Mesenchymal stem cell (in vitro differentiated cells and primary cell): ENCODE measurements at regions not wholly inside any gene's neighbourhood (a gene's known extent, or its start where the extent isn't known, plus 50 kb on each side); places are given as distances from the start of the nearest gene placed in this dataset.

Experiments used
- DNase-seq: peaks from one replicate; pipeline ENCODE4 v3.0.0-alpha.2; 2013
- H2AFZ ChIP-seq: one replicate; pipeline ENCODE4 v1.6.1; 2013; ENCODE audit warnings: low read depth, mild to moderate bottlenecking, control low read depth, inconsistent platforms, low read length, moderate library complexity
- H2AK5ac ChIP-seq: 2 replicates; pipeline ENCODE4 v1.6.1; 2013; ENCODE audit warnings: low read length, moderate library complexity, mild to moderate bottlenecking, inconsistent platforms; ENCODE audit not compliant: severe bottlenecking
- H2BK120ac ChIP-seq: one replicate; pipeline ENCODE4 v1.6.1; 2013; ENCODE audit warnings: low read depth, mild to moderate bottlenecking, inconsistent platforms, low read length, moderate library complexity
- H2BK12ac ChIP-seq, 2 experiments: one replicate each; pipeline ENCODE4 v1.6.1; 2013; ENCODE audit warnings: inconsistent platforms in 2 of 2, low read length in 2 of 2, mild to moderate bottlenecking in 2 of 2, moderate library complexity in 2 of 2, control low read depth in 1 of 2
- H2BK15ac ChIP-seq: one replicate; pipeline ENCODE4 v1.6.1; 2013; ENCODE audit warnings: mild to moderate bottlenecking, low read depth, inconsistent platforms; ENCODE audit not compliant: poor library complexity, severe bottlenecking
- H2BK5ac ChIP-seq: 2 replicates; pipeline ENCODE4 v1.6.1; 2013; ENCODE audit warnings: low read depth, mild to moderate bottlenecking, low read length, control low read depth, inconsistent platforms; ENCODE audit not compliant: poor library complexity, severe bottlenecking
- H3K14ac ChIP-seq, 2 experiments: one replicate each; pipeline ENCODE4 v1.6.1; 2013; ENCODE audit warnings: inconsistent platforms in 2 of 2, low read length in 2 of 2, control low read depth in 1 of 2, mild to moderate bottlenecking in 1 of 2, moderate library complexity in 1 of 2
- H3K18ac ChIP-seq, 2 experiments: one replicate each; pipeline ENCODE4 v1.6.1; 2013; ENCODE audit warnings: inconsistent platforms in 2 of 2, low read length in 2 of 2, control low read depth in 1 of 2, low read depth in 1 of 2, mild to moderate bottlenecking in 1 of 2
- H3K23ac ChIP-seq, 2 experiments: one replicate each; pipeline ENCODE4 v1.6.1; 2013; ENCODE audit warnings: inconsistent platforms in 2 of 2, low read length in 2 of 2, mild to moderate bottlenecking in 2 of 2, moderate library complexity in 2 of 2, control low read depth in 1 of 2
- H3K27ac ChIP-seq: 2 replicates; pipeline ENCODE4 v1.5.1; 2013; ENCODE audit warnings: mild to moderate bottlenecking, moderate library complexity, low read length, control low read depth, inconsistent platforms; ENCODE audit not compliant: poor library complexity, severe bottlenecking
- H3K27me3 ChIP-seq, 2 experiments: 2 replicates each; pipeline versions ENCODE4 v1.6.1 to v1.7.0; 2013; ENCODE audit warnings: low read length in 2 of 2, mild to moderate bottlenecking in 2 of 2, moderate library complexity in 2 of 2, control low read depth in 1 of 2, inconsistent platforms in 1 of 2; ENCODE audit not compliant: control insufficient read depth in 1 of 2, insufficient read depth in 1 of 2
- H3K36me3 ChIP-seq, 2 experiments: 2 replicates each; pipeline versions ENCODE4 v1.6.1 to v1.7.0; 2013; ENCODE audit warnings: low read length in 2 of 2, control low read depth in 1 of 2, inconsistent platforms in 1 of 2, low read depth in 1 of 2, mild to moderate bottlenecking in 1 of 2; ENCODE audit not compliant: insufficient read depth in 2 of 2, control insufficient read depth in 1 of 2
- H3K4ac ChIP-seq, 2 experiments: one replicate each; pipeline ENCODE4 v1.6.1; 2013; ENCODE audit warnings: inconsistent platforms in 2 of 2, low read length in 2 of 2, mild to moderate bottlenecking in 2 of 2, moderate library complexity in 2 of 2, control low read depth in 1 of 2, low read depth in 1 of 2
- H3K4me1 ChIP-seq: 2 replicates; pipeline ENCODE4 v1.6.1; 2013; ENCODE audit warnings: low read depth, low read length, control low read depth; ENCODE audit not compliant: control insufficient read depth, insufficient read depth
- H3K4me2 ChIP-seq: 2 replicates; pipeline ENCODE4 v1.6.1; 2013; ENCODE audit warnings: low read length, mild to moderate bottlenecking, inconsistent platforms; ENCODE audit not compliant: poor library complexity, severe bottlenecking
- H3K4me3 ChIP-seq, 2 experiments: 2 replicates each; pipeline versions ENCODE4 v1.5.1 to v1.7.0; 2013; ENCODE audit warnings: low read length in 2 of 2, mild to moderate bottlenecking in 2 of 2, control low read depth in 1 of 2, low read depth in 1 of 2; ENCODE audit not compliant: insufficient read depth in 1 of 2
- H3K79me1 ChIP-seq: replicated peaks from 2 replicates; pipeline ENCODE4 v1.6.1; 2013; ENCODE audit warnings: mild to moderate bottlenecking, control low read depth, low read length, inconsistent platforms; ENCODE audit not compliant: poor library complexity, severe bottlenecking
- H3K9ac ChIP-seq: 2 replicates; pipeline ENCODE4 v1.7.0; 2013; ENCODE audit warnings: mild to moderate bottlenecking, low read length, moderate library complexity
- H3K9me3 ChIP-seq: 2 replicates; pipeline ENCODE4 v1.7.0; 2013; ENCODE audit warnings: mild to moderate bottlenecking, low read length; ENCODE audit not compliant: control insufficient read depth
- H4K8ac ChIP-seq: one replicate; pipeline ENCODE4 v1.6.1; 2013; ENCODE audit warnings: inconsistent platforms, mild to moderate bottlenecking, low read length, moderate library complexity
- H4K91ac ChIP-seq: one replicate; pipeline ENCODE4 v1.6.1; 2013; ENCODE audit warnings: mild to moderate bottlenecking, low read length, inconsistent platforms
- WGBS: methylation state at CpG from one replicate; pipeline ENCODE4 v1.1.7; 2013; ENCODE audit warnings: mixed read lengths; 5-methylcytosine and 5-hydroxymethylcytosine counted together

DNA sequence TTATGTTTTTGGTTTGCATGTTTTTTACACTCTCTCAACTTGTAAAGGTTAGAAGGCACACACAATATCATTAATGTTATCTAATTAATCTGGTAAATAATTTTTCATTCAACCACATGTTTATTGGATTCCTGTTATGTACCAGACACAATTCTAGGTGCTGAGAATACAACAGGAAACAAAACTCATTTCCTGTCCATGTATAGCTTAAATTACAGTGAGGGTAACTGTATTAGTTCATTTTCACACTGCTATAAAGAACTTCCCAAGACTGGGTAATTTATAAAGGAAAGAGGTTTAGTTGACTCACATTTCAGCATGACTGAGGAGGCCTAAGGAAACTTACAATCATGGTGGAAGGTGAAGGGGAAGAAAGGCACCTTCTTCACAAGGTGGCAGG is 270.5 kb downstream of the TRIB2 start:
- Histone ChIP-seq H3K9ac (no peak overlapping the region), H3K79me1 (no peaks in the 10 kb centered on the region), H3K27me3 (no peaks in the 10 kb centered on the region), H3K9me3 (no peaks in the 10 kb centered on the region), H3K36me3 (no peaks in the 10 kb centered on the region), H2BK5ac (no peak overlapping the region), H3K4me1 (no peaks in the 10 kb centered on the region), H2BK120ac (no peak overlapping the region), H3K14ac (no peak overlapping the region), H2BK15ac (no peak overlapping the region), H2AK5ac (no peak overlapping the region), H2AFZ (no peak overlapping the region), H2BK12ac (no peak overlapping the region), H3K23ac (no peak overlapping the region), H3K4ac (no peak overlapping the region), H4K91ac (no peak overlapping the region), H3K4me3 (no peak overlapping the region), H3K18ac (no peak overlapping the region), H3K4me2 (no peak overlapping the region), H4K8ac (no peak overlapping the region), H3K27ac (no peak overlapping the region)
- DNase-seq: no peak

DNA sequence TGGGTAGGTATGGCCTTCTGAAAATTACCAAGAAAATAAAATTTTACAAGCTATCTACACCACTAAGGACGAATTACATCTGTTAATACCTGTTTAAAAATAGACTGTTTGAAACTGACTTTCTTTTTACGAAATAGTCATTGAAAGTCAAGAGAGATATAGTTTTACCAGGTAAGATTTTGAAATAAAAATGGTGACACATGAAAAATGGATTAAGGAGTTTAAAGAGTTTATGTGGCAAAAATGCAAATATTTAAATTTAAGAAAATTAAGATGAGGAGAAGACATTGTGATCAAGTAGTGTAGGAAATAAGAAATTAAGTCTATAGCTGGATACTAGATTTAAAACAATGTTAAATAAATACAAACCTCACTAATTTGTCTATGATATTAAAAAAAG is 271.5 kb downstream of the TRIB2 start:
- Histone ChIP-seq H3K18ac (no peak overlapping the region), H3K4me3 (no peak overlapping the region), H3K4me1 (no peaks in the 10 kb centered on the region), H3K9me3 (no peaks in the 10 kb centered on the region), H3K4ac (no peak overlapping the region), H2BK15ac (no peak overlapping the region), H2BK5ac (no peak overlapping the region), H2AFZ (no peak overlapping the region), H3K27me3 (no peaks in the 10 kb centered on the region), H2AK5ac (no peak overlapping the region), H3K36me3 (no peaks in the 10 kb centered on the region), H4K91ac (no peak overlapping the region), H3K14ac (no peak overlapping the region), H3K27ac (no peak overlapping the region), H3K9ac (no peak overlapping the region), H3K4me2 (no peak overlapping the region), H2BK12ac (no peak overlapping the region), H3K23ac (no peak overlapping the region), H3K79me1 (no peaks in the 10 kb centered on the region), H4K8ac (no peak overlapping the region), H2BK120ac (no peak overlapping the region)
- no peak for DNase-seq
- 94% methylated on average over 1 of the region's 2 CpGs for WGBS

DNA sequence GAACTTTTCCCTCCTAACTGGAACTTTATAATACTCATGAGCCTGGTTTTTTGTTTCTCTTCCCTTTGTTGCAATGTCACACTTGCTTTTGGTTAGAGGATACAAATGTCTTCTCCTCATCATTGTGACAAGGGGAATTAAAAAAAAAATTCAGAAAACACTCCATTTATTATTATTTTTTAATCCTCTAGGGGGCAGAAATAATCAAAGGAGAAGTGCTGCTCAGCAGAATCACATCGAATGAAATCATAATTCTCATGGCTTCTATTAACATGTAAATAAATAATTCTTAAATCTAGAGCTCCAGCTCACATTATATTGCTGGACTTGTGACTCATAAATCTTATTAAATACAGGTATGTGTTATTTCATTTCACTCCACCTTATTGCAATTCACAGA is 273.8 kb downstream of the TRIB2 start:
- no peak overlapping the region for H2AFZ ChIP-seq
- H3K14ac ChIP-seq: no peak overlapping the region
- no peak overlapping the region for H2AK5ac ChIP-seq
- no peak overlapping the region for H3K18ac ChIP-seq
- no peak overlapping the region for H4K8ac ChIP-seq
- no peak overlapping the region for H3K27ac ChIP-seq
- H3K79me1 ChIP-seq: no peaks in the 10 kb centered on the region
- no peak overlapping the region for H3K4me3 ChIP-seq
- no peak overlapping the region for H4K91ac ChIP-seq
- H3K23ac ChIP-seq: no peak overlapping the region
- H2BK5ac ChIP-seq: no peak overlapping the region
- no peak overlapping the region for H3K4ac ChIP-seq
- no peak for DNase-seq
- H3K36me3 ChIP-seq: no peaks in the 10 kb centered on the region
- no peak overlapping the region for H2BK12ac ChIP-seq
- no peaks in the 10 kb centered on the region for H3K27me3 ChIP-seq
- no peaks in the 10 kb centered on the region for H3K4me1 ChIP-seq
- H3K4me2 ChIP-seq: no peak overlapping the region
- H2BK15ac ChIP-seq: no peak overlapping the region
- no peak overlapping the region for H2BK120ac ChIP-seq
- H3K9me3 ChIP-seq: no peaks in the 10 kb centered on the region
- no CpG with 5 or more reads among the region's 1 CpG for WGBS
- H3K9ac ChIP-seq: no peak overlapping the region

DNA sequence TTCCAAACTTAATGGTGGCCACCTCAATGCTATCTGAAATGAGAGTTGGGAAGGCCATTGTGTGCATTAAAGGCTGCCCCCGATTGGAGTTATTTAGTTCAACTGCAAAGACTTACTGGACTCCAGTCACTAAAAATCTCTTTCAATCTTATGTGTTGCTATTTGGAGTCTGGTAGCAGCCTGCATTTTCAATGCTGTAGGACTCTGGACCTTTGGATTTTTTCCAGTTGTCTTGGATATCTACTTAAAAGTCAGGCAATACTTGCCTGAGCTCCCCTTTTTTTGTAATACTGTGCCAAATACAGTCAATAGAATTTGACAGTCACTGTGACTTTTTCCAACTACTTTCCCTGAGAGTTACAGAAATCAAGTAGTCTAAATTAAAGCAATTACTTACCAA is 281.9 kb downstream of the TRIB2 start:
- Histone ChIP-seq H4K8ac (no peak overlapping the region), H3K4me2 (no peak overlapping the region), H3K36me3 (no peaks in the 10 kb centered on the region), H2AFZ (no peak overlapping the region), H3K4ac (no peak overlapping the region), H2BK5ac (no peak overlapping the region), H3K18ac (no peak overlapping the region), H3K27ac (no peak overlapping the region), H3K79me1 (no peaks in the 10 kb centered on the region), H2BK120ac (no peak overlapping the region), H3K4me3 (no peak overlapping the region), H3K9me3 (no peaks in the 10 kb centered on the region), H2AK5ac (no peak overlapping the region), H3K14ac (no peak overlapping the region), H3K9ac (no peak overlapping the region), H3K23ac (no peak overlapping the region), H2BK12ac (no peak overlapping the region), H3K4me1 (no peaks in the 10 kb centered on the region), H3K27me3 (no peaks in the 10 kb centered on the region), H4K91ac (no peak overlapping the region), H2BK15ac (no peak overlapping the region)
- no peak for DNase-seq
- no CpG with 5 or more reads among the region's 1 CpG for WGBS
